ENCODE measurements at regions not wholly inside any gene's neighbourhood (a gene's known extent, or its start where the extent isn't known, plus 50 kb on each side); places are given as distances from the start of the nearest gene placed in this dataset.

DNA sequence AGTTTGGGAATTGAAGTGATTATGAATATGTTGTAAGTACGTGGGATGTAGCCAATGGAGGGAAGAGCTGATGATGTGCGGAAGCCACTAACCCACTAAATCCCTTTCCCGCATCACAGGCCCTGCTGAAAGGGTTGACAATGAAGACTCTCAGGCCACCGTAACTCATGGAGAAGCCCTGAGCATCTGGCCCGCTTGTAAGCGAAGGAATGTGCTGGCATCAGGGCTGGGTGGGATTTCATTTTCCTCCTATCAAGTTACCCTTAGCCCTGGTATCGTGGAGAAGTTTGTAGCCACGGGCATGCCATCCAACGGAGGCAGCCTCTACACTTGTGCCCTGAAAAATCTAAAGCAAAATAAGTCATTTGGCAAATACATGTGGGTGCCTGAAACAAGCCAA, 355.0 kb downstream of the CDH26 start:
- FAIRE-seq (no peak), DNase-seq (ENCODE audit: low spot score) (no peak)

DNA sequence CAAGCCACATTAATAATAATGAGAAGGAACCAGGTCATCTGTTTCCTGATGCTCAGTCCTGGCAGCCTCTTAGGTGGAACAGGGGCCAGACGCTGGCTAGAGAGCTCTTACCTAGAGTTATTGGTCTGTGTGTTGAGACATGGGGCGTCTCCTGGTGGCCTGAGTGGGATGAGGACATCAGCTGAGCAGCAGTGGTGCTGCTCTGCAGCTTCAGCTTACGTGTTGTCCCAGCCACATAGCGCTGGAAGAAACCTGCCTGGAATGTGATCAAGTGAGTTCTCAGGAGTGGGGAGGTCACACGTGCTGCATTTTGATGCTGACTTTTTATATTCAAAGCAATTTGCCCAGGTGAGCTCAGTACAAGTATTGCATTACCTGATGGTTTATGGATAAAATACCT, 355.4 kb downstream of the CDH26 start:
- no peak for DNase-seq (ENCODE audit: low spot score)
- FAIRE-seq: no peak

DNA sequence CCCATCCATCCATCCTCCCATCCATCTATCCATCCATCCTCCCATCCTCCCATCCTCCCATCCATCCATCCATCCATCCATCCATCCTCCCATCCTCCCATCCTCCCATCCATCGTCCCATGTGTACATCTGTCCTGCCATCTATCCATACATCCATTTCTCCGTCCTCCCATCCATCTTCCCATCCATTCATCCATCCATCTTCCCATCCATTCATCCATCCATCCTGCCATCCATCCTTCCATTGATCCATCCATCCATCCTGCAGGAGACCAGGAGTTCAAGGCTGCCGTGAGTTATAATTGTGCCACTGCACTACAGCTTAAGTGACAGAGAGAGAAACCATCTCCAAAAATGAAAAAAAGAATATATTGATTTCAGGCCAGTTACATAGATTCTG, 356.5 kb downstream of the CDH26 start:
- FAIRE-seq: no peak

DNA sequence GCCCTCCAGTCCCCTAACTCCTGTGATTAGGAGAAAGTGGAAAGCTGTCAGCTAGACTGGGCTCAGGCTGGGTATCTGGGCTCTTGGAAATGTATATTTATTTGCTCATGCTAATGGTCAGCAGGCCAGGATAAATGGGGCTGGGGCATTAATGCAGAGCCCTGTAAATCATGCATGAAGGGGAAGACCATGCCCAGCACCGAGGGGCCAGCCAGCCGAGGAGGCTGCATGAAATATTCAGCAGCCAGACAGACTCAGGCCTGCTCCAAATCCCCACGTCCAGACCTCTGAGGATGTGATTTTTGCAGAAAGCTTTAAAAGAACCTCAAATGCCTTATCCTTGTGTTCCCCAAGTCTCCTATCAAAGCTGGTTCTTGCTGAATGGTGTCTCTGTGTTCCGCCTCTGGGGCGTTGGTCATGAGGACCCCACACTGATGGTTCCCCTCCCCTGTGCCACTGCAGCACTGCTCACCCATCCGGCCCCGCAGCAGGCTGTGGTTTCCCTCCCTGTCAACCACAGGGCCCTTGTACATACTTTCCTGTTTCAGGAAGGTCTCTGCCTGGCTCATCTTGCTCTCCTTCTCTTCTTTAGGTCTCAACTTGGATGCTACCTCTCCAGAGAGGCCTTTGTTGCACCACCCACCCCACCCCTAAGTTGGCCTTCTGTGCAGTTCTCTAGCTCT, 358.4 kb downstream of the CDH26 start:
- no peak for FAIRE-seq
- no peak for DNase-seq (ENCODE audit: low spot score)

More for the DNA sequence above, 356.5 kb downstream of the CDH26 start:
- no peak for DNase-seq (ENCODE audit: low spot score)

DNA sequence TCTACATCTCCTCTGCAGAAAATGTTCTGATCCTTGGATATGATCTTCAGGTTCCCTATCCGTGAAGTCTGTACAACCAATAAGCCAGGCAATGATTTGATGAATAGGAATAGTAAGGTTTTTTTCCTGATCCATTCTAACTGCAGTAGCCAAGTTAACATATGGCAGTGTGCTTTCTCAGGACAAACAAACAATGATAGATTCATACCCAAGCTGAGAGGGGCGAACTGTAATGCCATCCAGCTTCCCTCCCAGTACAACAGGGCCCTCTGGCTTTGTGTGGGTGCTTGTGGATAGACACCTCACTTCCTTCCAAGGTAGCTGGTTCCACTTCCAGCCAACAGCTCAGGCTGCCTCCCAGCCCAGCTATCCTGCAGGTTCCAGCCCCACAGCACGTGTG, 359.2 kb downstream of the CDH26 start:
- DNase-seq (ENCODE audit: low spot score) (no peak), FAIRE-seq (no peak)

DNA sequence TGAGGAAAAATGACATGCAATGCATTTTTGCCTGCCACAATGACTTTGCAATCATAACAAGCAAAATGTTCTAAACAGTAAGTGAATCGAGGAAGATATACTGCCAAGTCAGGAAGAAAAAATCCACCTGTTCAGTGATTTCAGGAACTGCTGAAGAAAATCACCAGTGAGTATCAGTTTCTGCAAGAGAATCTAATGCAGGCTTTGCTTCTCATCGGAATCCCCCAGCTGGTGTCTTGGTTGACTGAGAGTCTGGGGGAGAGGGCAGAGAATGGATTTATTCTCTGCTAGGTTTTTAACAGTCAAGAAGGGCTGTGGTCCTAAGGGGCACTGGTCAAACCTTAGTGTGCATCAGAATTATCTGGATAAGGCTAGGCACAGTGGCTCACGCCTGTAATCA, 363.4 kb downstream of the CDH26 start:
- DNase-seq (ENCODE audit: low spot score) (no peak), FAIRE-seq (no peak)

DNA sequence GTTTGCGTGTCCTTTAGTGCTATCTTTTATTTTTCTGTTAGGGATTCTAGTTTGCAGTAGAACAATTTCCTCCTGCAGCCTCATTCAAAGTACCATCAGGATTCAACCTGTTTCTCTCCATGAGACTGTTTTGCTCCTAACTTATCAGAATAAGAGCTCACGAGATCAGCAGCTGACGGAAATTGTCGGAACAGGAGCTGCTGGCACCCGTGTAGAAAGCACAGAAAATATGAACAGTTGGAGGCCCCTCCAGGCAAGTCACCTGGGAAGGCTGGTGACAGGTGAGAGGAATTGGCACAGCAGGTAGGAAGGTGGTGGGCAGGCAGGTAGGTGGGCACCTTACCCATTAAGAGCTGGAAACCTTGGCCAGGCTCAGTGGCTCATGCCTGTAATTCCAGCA, 368.6 kb downstream of the CDH26 start:
- FAIRE-seq (no peak), DNase-seq (ENCODE audit: low spot score) (no peak)

DNA sequence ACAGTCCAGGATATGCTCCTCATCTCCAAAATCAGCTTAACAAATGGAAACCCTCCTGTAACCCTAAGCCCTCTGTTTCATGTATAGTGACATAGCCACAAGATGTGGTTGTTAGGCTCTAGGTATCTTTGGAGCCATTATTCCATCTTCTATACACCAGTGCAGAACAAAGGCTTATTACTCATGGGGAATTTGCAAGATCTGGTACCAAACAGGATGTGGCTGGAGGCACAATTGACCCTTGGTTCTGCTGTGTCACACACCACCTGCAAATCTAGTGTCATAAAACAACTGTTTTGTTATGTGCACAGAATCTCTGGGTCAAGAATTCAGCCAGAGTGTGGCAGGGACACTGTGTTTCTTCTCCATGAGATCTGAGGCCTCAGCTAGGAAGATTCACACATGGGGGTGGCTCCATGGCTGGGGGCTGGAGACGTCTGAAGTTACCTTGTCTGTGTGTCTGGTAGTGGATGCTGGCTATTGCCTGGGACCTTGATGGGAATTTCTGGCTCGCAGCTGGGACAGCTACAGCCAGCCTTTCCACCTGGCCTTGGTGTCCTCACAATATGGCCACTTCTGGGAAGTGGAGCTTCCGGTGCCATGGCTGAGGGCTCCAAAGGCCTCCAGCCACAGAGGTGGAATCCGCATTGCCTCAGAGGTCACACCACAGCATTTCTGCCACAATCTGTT, 369.9 kb downstream of the CDH26 start:
- DNase-seq (ENCODE audit: low spot score) (no peak), FAIRE-seq (no peak)

DNA sequence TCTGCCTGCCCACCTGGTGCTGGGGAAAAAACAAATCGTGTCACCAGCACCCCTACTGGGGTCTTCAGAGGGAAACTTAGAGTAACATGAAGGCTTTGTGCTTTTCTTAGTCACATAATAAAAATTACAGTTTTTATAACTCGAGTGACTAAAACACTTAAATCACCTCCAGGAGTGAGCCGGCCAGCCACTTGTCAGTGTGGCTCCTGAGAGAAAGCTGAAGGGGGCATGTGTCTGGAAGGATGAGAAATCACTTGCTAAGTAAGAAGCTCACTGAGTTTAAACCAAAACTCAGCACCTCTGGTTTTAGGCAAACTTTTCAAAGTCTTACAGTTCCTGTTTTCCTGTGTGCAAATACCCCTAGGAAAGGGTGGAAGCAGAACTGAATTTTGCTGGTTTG, 372.2 kb downstream of the CDH26 start:
- FAIRE-seq (no peak), DNase-seq (ENCODE audit: low spot score) (no peak)

DNA sequence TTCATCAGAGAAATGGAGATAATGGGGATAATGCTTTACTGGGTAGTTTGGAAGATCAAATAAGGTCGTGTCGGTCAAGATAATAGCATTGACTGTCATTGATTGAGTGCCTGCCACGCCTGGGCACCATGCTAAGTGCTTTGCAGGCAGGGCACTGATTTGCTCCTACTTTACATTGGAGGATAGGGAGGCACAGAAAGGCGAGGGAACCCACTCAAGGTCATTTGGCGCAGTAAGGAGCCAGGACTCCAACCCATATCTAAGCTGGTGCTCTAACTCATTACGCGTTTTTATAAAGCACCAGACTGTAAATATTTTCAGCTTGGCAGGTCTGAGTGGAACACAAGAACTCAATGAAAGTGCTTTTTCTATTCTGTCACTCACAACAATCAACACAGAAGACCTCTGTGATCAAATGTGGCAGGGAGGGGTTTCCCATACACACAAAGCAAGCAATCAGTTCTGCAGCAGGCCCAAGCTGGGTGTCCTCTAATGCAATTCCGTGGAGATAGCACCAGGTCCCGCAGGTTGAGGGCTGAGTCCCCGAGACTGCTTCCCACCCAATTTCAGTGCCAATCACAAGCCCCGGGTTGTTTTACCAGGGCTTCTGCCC, 373.6 kb downstream of the CDH26 start:
- FAIRE-seq (no peak), DNase-seq (ENCODE audit: low spot score) (no peak)

DNA sequence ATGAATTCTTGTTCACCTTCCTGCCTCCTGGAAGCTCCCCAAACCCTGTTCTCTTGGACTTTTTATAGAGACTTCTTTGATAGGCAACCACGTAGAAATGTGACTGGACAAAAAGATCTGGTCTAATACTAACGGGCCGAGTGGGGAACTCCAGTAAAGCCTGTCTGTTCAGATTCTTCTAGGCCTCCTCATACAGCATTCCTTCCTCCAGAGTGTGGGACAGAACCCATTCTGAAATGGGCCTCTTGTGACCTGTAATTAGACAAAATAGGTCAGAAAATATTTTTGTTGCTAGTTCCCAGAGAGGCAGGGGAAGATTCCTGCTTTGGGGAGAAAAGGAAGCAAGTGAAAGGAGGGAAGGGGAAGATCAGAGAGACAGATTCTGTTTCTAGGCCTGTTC, 374.3 kb downstream of the CDH26 start:
- DNase-seq (ENCODE audit: low spot score) (no peak), FAIRE-seq (no peak)

DNA sequence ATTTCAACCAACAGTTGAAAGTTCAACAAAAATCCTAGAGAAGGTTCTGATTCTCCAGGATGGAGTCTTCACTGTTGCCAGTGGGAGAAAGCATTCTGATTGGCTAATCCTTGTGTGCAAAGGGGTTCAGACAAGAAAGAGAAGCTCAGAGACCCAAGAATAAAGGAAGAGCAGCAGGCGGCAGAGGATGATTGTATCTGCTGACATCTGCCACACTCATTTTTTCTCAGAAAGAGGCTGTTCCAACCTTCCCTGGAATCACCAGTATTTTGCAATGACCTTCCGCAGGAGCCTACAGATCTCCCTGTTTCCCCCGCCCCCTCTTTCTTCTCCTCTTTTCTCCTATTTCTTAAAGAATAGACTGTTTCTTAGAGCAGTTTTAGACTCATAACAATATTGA, 376.7 kb downstream of the CDH26 start:
- FAIRE-seq: no peak
- DNase-seq (ENCODE audit: low spot score): no peak

DNA sequence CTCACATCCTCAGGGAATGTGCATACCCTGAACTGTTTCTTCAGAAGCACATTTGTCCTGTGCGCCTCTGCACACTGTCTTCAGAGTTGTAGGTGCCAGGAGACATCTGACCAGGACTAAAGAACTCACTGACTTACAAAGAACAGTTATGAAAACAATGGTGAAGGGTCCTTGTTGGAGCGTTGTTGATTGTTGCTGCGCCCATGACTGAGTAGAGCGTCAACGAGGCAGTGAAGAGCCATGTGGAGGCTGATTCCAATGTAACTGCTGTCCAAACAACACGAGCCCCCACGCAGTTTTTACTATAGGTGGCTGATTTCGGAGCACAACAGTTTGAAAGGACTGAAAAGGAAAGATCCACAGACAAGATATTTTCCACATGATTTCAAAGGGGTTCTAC, 380.3 kb downstream of the CDH26 start:
- no peak for FAIRE-seq
- DNase-seq (ENCODE audit: low spot score): no peak

DNA sequence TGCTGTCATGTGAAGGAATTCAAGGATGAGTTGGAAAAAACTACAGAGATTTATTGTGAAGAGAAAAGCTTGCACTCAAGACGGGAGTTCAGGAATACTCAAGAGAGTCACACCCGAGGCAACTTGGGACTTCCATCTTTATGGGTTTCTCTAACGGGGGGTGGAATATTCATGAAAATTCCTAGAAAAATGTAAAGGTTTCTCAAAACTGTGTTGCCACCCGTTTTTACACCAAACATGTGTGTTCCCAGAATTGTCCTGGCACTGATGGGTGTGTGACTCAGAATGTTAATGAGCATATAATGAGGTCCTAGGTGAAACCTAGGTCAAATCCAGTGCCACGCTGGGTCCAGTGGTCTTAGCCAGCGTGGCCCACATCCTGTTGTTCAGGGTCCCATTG, 381.5 kb downstream of the CDH26 start:
- FAIRE-seq: no peak
- no peak for DNase-seq (ENCODE audit: low spot score)

DNA sequence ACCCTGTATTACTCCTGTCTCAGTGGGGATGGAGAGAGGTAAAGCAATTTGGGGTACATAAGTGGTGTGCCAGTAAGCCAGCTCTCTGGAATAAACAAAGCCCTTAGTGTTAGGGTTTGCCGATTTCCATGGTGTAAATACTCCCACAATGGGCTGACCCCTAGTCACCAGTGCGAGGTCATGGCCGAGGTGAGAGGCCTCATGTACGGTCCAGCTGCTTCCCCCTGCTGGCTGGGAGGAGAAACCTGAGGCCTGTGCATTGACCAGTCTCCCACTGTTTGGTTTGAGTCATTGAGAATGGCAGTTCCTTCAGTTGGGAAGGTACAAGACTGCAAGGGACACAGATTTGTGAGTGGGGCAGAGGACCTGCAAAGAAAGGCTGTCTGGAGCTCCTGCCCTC, 382.0 kb downstream of the CDH26 start:
- no peak for FAIRE-seq

DNA sequence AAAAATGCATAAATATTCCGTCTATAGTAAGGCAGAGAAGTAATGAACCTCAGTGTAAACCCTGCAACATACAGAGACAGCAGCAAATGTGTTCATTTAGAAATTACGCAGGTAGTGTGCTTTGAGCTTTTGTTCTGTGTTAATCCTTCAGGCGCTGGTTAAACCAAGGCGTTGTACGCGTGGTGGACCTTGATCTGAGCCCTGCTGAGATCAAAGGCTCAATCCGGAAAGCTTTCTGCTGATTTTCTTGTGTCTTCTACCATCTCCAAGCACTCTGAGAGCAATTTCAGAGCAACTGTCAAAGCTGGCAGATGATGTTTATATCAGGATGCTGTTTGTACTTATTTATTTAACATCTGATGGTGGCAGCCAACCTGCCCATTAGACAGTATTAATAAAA, 382.8 kb downstream of the CDH26 start:
- DNase-seq (ENCODE audit: low spot score): no peak
- FAIRE-seq: no peak

More for the DNA sequence above, 382.0 kb downstream of the CDH26 start:
- no peak for DNase-seq (ENCODE audit: low spot score)

DNA sequence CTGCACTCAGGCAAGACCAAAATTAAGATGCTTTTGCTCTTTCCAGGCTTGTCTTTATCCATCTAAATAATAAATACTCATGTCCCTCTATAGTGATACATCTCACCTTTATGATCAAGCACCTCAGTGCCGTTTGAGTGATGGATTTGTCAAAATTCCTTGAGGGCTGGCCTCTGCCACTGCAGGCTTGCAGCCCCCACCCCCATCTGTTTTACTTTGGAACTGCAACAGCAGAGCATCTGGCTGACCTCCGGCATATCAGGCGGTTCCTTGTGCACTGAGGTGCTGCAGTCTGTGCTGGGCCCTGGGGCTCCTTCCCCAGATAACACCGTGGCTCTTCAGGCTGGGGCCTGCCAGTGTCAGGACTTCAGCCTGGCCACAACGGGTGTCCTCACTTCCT, 386.9 kb downstream of the CDH26 start:
- DNase-seq (ENCODE audit: low spot score): no peak
- no peak for FAIRE-seq

DNA sequence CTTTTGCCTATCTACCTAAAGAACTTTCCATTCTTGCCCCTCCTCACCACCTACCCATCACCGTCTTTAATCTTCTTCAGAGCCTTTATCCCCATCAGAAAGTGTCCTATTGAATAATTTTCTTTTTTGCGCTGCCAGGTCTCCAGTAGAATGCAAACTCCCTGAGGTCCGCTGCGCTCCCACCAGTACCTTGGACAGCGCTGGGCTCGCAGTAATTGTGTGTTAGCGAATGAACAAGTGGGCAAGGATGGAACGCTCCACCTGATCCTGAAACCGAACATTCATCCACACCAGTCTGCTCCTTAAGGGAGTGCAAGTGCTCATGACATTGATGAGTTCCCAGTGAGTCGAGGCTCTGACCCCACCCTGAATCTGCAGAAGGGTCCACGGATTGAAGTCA, 391.2 kb downstream of the CDH26 start:
- FAIRE-seq (no peak), DNase-seq (ENCODE audit: low spot score) (no peak)

DNA sequence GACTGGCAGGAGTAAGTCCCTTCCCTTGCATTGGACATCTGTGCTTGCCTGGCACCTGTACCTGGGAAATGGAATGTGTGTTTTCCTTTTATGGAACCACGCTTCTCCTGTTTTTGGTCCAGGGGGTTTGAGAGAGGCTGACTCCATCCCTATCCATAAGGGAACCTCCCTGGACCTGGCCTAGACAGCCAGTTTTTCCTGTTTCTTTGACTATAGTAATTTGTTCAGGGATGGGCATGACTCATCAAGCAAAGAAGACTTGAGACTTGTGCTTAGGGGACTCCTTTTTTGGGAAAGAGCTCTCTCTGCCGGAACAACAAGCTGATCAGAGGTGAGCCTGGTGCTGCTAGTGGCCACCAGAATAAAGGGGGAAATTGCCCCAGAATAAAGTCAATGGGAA, 393.8 kb downstream of the CDH26 start:
- no peak for FAIRE-seq
- DNase-seq (ENCODE audit: low spot score): no peak

DNA sequence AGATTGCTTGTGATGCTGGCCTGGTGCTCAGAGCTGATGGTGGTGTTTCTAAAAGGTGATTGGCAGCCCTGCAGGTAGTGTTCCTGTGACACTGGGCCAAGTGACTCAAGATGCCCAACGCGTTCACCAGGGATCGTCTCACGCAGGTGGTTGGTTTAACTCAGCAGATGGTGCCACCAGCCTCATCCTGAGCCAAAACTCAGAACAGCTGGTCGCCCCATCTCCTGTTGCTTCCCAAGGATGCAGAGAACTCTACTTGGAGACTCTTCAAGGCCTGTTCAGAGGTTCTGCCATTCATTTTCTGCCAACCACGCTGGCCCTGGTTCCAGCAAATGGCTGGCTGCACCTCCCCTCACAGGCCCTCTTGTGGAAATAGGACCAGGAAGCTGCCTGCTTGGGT, 394.4 kb downstream of the CDH26 start:
- DNase-seq (ENCODE audit: low spot score): no peak
- no peak for FAIRE-seq

DNA sequence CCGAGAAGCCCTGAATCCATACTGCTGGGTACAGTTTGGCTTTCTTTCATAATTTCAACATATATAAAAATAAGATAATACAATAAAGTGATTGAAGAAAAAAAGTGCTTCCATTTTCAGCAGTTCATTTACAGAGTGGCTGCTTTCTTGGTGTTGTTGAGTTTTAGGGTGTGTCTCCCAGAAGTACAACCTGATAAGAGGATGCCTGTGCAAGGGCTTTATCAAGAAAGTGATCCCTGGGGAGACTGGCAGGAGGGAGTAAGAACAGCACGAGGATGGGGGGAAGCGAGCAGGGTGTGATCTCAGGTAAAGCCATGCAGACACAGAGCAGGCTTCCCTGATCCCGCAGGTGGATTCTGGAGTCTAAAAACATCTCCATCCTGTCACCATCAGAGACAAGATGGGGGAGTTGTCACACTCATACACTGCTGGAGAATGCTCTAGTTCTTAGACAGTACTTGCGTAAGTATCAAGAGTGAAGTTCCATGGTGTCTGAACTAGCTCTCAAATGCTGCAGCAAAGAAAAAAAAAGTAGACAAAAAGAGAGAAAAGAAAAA, 395.9 kb downstream of the CDH26 start:
- FAIRE-seq: no peak
- DNase-seq (ENCODE audit: low spot score): no peak

DNA sequence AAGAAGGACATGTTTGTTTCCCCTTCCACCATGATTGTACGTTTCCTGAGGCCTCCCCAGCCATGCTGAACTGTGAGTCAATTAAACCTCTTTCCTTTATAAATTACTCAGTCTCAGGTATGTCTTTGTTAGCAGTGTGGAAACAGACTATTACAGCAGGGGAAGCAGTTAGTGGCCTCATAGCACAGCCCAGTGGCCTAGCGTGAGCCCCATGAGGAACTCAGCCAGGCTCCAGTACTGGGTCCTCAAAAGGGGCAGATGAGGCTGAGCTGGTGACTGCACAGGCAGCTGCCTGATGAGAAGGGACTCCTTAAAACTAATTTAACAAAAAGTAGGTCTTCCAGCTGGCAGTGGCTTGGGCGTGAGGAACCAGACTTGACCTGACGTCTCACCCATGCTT, 399.9 kb downstream of the CDH26 start:
- no peak for FAIRE-seq
- no peak for DNase-seq (ENCODE audit: low spot score)

DNA sequence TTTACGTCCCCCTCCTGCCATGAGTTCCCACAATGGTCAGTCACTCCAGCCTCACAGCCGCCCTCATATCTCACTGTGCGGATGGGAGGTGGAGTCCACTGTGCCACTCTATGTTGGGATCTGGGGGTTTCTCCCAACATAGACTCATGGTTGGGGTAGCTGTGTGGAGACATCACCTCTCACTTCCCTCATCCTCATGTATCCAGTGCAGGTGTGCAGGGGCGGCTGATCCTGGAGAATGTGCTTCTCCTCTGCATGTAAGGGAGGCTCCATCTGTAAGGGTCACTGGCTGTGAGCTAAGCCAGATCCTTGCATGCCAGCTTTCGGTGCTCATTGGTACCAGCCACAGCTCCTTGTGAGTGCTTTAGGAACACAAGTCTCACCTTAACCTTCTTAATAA, 400.8 kb downstream of the CDH26 start:
- FAIRE-seq (no peak), DNase-seq (ENCODE audit: low spot score) (no peak)

Measured in RCC 7860 (cell line).